HG03196 (cell line): ENCODE measurements at regions not wholly inside any gene's neighbourhood (a gene's known extent, or its start where the extent isn't known, plus 50 kb on each side); places are given as distances from the start of the nearest gene placed in this dataset.
"Not testable (repeated sequence)": the region's sequence is repeated elsewhere in the genome, so short reads cannot be mapped to it uniquely, and the experiment has no call there.

Experiments used
- ATAC-seq: cut with Tn5 transposase; IDR thresholded peaks from one replicate; pipeline ENCODE4 v1.9.1; 2021; ENCODE audit not compliant: unreplicated experiment

DNA sequence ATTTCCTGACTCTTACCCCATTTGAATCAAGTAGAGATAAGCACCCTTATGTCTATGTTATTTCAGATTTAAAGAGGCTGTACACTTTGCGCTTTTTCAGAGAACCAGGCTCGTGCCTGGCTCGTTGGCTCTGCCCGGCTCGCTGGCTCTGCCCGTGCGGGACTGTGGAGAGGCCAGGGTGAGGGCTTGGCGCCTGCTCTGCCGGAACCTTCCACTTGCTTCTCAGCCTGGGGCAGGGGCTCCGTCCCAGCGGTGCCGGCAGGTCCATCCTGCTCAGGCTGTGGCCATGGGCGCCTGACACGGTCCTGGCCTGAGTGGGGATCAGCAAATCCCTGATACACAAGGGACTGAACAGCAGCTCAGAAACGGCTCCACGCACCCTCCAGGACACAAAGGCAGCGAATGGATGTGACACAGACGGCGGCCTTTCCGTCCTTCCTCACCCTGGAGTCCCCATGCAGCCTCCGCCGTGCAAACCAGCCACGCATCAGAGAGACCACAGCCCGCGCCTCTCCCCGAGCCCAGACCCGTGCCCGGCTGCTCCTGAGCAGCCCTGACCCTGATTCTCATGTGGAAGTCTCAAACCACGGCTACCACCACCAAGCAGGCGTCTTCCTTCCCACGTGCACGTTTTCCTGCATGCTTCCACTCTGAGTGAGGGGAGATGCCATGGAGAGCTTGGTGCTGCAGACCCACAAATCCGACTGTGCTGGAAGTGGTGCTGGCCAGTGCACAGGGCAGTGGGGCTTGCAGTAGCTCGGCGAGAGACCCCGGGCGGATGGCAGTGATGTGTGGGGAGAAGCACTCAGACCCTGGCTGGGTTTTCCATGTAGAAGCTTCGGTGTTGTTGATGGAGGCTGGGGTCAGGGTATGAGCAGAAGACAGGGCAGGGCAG, 233.9 kb downstream of the ERMARD start:
- no peak for ATAC-seq

DNA sequence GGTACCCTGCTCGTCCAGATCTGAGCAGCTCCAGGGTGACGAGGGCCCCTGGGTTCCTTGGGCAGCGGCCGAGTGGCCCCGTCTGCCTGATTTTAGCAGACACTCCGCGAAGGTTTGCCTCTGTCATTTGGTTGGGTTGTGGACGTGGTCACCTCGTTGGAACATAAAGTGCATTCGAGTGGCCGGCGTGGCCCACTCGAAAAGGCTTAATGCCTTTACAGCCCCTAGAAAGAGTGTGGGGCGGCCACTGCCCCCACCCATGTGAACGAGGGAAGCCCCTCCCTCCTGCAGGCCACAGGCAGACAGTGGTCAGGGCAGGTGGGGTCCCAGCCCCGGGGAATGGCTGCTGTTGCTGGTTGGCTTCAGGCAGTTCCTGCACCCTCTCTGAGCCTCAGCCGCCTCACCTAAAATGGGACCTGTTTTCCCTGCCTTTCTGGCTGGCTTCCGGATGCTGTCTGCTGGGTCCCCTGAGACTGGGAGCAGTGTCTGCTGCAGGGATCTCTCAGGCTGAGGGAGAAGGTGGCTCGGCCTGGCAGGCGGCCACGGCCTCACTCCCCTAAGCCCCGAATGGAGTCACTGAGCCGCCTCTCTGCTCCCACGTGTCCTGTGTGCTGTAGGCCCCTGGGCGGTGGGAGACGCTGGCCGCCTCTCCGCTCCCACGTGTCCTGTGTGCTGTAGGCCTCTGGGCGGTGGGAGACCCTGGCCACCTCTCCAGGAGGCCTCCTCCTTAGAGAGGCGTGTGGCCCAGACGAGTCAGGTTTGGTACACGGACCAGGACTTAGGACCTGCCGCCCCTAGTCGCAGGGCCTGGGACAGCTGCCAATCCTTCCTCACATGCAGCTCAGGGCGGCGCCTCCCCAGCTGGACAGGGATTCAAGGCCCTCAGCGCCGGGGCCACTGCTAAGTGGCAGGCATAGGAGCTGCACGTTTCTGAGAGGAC, 233.0 kb downstream of the ERMARD start:
- no peak for ATAC-seq

DNA sequence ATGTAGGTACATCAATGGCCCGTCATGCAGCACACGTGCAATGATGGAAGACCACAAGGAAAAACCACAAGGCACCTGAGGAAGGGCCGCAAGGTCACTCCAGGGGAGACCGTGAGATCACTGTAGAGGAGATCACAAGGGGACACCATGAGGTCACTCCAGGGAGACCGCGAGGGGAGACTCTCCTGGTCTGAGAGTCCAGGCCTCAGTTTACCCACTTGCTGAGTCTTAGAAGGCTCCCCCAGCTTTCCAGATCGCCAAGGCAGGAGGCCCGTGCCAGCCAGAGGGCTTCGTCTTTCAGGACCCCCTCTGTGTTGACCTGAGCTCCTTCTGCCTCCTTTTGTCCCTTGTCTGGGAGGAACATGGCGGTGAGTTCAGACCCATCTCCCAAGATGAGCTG, 232.2 kb downstream of the ERMARD start:
- ATAC-seq = no peak

DNA sequence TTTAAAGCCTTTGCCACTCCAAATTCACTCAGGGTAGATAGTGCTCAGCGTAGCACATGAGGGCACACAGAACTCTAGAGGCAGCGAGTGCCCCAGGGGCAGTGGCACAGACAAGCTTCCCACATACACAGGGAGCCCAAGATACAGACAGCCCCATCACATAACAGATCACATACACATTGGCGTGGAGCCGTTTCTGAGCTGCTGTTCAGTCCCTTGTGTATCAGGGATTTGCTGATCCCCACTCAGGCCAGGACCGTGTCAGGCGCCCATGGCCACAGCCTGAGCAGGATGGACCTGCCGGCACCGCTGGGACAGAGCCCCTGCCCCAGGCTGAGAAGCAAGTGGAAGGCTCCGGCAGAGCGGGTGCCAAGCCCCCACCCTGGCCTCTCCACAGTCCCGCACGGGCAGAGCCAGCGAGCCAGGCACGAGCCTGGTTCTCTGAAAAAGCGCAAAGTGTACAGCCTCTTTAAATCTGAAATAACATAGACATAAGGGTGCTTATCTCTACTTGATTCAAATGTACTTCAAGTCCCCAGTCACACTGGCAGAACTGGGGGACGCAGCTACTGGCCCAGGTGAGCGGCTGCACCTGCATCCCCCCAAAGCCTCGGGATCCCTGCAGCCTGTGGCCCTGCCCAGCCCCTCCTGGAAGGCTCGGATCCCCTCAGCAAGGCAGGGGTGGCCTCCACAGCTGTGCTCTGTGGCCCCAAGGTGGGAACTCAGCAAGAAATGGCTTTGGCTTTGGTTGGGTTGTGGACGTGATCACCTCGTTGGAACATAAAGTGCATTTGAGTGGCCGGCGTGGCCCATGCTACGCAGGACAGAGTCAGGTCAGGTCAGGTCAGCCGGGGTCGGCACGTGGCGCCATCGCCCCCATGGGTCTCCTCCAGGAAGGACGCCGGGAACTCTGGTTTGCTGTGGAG, 231.3 kb downstream of the ERMARD start:
- no peak for ATAC-seq

DNA sequence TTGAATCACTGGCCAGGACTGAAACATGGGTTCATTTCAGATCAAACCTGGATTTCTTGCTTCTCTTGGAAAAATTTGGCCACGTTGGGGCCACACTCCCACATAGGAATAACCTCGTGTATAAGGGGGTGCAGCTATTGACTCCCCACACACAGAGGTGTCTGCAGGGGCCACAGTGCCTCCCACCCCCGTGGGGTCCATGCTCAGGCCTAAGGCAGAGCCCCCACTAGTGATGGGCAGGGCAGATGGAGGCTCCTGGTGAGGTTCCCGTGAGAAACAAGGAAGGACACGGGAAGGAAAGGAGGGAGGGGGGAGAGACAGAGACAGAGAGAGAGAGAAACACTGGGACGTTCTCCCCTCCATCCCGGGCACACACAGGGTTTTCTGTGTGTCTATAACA, 230.5 kb downstream of the ERMARD start:
- no peak for ATAC-seq

DNA sequence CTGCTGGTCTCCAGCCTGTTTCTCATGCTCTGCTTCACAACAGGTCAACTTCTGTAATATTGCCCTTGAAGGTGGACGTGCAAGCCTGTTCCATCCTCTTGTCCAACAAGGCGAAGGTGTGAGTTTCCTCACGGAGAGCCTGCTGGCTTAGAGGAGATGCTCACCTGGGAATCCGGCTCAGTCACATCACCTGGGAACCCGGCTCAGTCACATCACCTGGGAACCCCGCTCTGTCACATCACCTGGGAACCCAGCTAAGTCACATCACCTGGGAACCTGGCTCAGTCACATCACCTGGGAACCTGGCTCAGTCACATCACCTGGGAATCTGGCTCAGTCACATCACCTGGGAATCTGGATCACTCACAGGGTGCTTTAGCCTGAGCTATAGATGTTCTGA, 230.1 kb downstream of the ERMARD start:
- ATAC-seq = no peak

DNA sequence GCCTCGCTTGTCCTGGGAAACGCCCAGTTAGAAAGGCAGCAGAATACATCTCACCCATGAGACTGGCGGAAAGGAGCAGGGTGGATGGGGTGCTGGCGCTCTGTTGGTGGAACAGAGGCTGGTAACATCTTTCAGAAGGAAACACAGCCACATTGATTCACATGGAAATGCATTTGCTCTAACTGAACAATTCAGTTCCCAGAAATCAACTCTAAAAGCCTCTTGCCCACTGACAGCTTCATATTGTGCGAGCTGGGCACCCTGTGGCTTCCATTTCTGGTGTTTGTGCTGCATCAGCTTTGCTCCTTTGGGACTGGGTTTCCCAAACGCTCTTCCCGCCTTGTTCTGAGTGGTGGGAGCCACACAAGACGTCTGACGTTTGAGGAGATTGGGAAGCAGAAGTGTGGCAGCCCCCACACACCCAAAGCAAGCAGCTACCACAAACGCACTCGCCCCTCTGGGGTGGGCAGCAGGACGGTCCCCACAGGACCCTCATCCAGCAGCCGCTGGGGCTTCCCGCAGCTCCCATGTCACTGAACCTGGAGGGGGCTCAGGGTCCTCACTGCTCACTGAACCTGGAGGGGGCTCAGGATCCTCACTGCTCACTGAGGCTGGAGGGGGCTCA, 229.5 kb downstream of the ERMARD start:
- no peak for ATAC-seq

DNA sequence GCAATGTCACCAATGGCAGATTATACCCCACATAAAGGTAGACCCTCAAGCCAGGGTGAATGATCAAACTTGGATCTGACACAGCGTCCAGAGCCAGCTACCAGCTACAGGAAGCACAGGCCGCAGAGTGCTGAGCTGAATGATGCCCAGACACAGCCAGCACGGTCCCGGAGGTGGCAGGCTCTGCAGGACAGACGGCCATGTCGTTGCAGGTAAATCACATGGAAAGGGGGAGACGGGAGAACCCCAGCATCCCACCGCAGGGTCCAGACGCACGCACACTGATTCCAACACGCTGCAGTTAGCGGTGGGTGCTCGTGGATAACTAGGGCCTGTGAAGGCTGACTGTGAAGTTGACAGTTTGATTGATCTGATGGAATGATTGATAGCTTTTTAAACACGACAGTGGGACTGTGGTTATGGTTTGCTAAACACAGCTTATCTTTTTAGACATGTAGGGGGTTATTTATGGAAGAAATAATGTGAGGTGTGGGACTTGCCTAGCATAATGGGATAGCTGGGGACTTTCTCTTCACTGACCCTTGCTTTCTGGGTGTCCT, 228.5 kb downstream of the ERMARD start:
- ATAC-seq = no peak

DNA sequence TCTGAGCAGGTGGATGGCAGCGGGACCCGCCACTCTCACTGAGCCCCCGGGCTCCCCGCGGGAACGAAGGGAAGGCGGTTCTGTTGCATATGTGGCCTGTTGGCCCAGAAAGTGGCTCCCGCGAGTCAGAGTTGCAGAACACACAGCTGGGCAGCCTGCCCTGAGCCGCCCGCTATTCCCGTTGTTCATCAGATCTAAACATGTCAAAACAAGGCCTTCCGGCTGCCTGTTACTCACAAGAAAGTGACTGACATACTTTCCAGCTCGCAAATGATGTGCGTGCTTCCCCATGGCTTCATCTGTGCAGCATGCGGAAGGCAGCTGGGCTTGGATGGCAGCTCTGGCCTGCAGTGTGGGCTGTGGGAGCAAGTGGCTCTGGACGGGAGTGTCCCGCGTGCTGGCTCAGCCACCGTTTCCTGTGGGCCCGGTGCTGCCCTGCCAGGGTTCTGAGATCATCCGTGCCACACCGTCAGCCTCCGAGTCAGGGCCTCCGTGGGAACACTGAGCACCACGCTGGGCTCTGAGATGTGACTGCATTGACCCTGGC, 227.3 kb downstream of the ERMARD start:
- ATAC-seq = no peak

DNA sequence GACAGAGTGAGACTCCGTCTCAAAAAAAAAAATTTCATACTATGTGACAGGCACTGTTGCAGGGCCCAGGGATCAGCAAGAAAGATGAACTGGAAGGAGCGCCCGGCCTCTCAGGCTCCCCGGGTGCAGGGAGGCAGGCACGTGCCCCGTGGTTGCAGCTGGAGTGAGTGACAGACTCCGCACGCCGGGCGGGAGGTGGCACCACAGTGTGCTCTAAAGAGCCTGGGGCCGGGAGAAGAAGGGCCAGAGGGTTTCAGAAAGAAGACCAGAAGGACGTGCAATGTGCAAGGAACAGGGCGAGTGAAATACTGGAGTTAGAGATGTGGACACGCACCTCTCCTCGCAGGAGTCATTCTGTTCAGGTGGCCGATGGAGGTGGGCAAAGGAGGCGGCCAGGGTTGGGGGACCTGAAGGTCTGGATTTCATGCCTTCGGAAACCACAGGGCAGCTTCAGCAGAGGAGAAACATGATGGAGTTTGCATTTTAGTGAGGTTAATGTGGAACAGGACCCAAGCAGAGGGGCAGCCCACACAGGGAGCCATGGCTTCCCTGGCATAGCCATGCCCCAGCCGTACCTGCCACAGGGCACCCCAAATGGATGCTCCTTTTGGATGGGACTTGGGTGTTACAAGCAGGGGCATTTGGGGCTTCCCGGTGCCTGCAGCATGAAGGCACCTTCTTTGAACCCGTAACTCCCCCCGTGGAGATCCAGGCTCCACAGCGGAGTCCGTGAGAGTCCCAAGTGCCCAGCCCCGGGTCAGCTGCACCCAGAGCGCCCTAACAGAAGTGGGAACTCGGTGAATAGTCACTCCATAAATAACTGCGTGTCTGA, 226.2 kb downstream of the ERMARD start:
- ATAC-seq = no peak

DNA sequence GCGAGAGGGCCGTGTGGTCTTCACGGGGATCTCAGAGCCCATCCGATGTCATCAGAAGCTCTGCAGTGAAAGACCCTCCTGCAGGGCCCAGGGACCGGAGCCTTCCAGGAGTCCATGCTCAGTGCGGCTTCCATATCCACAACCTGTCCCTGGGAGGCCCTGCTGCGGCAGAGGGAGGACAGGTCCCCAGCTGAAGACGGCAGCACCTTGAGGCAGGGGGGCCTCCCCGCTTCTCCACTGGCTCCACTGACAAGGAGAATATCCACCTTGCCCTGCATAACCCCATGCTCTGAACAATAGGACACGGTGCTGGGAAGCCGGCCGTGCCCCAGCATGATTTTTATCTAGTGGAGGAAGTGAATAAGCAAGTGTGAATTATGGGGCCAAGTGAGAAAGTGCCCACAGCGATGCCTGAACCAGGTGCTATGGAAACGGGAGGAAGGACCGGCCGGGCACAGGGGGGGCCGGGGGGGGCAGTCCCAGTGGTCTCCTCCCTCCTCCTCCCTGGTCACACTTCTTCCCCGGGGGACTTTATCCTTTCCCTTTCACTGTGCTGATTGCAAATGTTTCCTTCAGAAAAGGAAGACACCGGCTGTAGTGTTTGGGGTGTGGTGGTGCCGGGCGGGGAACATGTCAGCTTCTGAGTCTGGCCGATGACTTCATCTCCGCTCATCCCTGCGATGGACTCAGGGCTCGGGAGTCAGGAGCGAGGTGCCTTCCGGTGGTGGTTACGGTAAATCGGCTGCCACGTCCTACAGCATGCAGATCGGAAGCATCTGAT, 225.1 kb downstream of the ERMARD start:
- ATAC-seq = no peak

DNA sequence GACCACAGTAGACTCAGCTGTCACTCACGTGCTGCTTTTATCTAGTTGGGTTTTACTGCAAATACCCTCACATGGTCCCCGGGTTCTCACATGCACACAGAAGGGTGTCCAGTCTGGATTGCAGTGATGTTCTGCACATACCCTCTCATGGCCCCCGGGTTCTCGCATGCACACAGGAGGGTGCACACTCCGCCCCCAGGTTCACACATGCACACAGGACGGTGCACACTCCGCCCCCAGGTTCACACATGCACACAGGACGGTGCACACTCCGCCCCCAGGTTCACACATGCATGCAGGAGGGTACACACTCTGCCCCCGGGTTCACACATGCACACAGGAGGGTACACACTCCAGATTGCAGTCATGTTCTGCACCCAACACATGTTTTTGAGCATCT, 224.3 kb downstream of the ERMARD start:
- ATAC-seq = no peak

DNA sequence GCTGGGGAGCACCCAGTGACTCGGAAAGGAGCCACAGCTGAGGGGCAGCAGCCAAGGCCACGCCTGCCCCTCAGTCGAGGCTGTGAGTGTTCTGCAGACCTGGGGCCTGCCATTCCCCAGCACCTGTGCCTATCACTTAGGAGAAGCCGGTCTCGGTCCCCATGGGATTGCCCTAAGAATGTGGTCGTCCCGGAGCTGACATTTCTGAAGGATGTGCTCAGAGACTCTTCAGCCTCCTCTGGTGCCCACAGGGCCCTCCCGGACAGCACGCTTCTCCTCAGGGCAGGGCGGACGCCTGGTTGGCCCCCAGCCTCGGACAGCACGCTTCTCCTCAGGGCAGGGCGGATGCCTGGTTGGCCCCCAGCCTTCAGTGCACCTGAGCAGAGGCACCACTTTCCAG, 223.9 kb downstream of the ERMARD start:
- no peak for ATAC-seq

DNA sequence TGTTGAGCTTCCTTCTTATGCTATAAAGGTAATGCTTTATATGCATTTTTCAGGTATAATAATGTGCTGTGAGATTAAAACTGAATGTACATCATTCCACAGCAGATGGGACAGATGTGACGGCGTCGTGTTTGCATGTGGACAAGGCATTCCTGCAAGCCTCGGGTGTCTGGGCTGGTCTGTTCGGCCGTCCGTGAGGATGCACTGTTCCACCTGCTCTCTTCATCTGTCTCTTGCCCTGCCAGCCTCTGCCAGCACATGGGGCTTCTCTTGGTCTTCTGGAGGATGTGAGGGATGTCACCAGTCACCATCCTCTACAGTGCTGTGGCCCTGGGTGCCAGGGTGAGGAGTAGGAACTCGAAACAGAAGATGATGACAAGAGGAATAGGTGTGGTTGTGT, 223.2 kb downstream of the ERMARD start:
- no peak for ATAC-seq

DNA sequence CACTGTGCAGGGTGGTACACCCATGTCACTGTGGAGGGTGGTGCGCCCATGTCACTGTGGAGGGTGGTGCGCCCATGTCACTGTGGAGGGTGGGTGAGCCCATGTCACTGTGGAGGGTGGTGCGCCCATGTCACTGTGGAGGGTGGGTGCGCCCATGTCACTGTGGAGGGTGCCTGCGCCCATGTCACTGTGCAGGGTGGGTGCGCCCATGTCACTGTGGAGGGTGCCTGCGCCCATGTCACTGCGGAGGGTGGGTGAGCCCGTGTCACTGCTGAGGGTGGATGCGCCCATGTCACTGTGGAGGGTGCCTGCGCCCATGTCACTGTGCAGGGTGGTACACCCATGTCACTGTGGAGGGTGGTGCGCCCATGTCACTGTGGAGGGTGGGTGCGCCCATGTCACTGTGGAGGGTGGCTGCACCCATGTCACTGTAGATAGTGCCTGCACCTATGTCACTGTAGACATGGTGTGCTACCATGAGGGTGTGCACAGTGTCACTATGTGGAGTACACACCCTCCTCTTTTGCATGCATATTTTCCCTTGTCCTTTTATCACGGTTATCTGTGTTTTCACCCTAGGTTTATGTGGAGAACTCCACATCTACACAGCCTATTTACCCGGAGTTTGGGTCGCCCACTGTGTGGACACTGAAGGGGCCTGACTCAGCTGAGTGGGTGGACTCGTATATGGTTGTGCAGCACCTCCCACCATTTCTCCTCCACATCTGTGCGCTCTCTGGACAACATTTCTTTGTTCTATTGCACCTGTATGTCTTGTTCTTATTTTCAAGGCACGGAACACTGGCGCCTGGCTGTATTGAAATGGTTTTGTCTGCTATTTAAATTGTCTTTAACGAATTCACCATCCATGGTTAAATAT, 222.4 kb downstream of the ERMARD start:
- ATAC-seq = not testable (repeated sequence)

DNA sequence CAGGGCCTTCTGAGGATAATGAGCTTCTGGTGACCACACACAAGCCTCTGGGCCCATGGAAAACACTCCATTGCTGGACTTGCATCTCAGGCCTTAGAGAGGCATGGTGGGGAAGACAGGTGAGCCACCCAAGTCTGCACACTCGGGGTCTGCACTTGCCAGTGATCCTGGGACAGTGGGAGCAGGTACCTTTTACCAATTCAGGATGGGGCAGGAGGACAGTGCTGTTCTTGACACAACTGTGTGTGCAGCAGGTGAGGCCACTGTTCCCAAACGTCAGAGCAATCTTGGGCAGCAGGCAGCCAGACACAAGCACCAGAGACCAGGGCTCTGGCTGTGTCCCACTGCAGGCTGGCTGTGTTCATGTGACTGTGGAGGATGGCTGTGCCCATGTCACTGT, 221.3 kb downstream of the ERMARD start:
- no peak for ATAC-seq

DNA sequence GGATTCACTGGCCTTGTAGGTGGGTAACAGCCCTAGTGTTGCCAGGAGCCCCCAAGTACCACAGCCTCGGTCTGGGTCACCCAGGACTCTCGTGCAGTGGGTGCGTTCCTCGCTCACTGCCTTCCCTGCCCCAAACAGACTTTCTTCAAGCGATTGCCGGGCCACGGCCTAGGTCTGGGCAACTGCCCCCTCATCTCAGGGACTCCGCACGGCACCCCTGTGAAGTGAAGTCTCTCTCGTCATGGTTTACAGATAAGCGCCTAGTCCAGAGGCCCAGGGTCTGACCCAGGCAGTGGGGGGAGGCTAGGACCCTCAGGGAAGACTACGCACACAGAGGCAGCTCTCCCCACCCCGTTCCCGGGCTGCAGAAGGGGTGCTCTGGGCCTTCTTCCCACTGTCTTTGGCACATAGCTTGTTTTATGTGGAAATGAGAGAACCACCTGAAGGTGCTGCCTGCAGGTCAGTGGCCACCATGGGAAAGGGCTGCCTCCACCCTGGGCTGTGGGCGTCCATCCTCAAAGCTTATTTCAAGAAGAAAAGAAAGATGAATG, 220.8 kb downstream of the ERMARD start:
- no peak for ATAC-seq
